ENCODE measurements at regions not wholly inside any gene's neighbourhood (a gene's known extent, or its start where the extent isn't known, plus 50 kb on each side); places are given as distances from the start of the nearest gene placed in this dataset.

- TF ChIP-seq CTCF (conservative IDR thresholded peaks at IDR 0.05 in 1 of 2, IDR thresholded peaks at IDR 0.05 in 1 of 2; ENCODE audit: low read depth in 1 of 2, low read length in 2 of 2) (no peak), EZH2 (IDR thresholded peaks at IDR 0.05; ENCODE audit: low read length, missing control alignments) (no peak)
Observed at GRCh38 chr4:35106091-35106734, 1138.1 kb downstream of the ARAP2 start.

All from fibroblast of lung (primary cell).